ENCODE measurements at regions not wholly inside any gene's neighbourhood (a gene's known extent, or its start where the extent isn't known, plus 50 kb on each side); places are given as distances from the start of the nearest gene placed in this dataset.

GRCh38 chr12:127660961-127661360 lies 606.0 kb upstream of the TMEM132C start:
- no peak for DNase-seq (ENCODE audit: low spot score)
- POLR2A ChIA-PET (ENCODE audit: low non-redundant PET): no interaction called here
- TF ChIP-seq CTCF (conservative IDR thresholded peaks at IDR 0.05; ENCODE audit: low read depth): no peak
- CTCF ChIA-PET: interaction anchor here (1.6 kb wide), 1 partner anchor 17 kb away, joined by 6 read pairs; no protein-coding TSS in a partner anchor
- no peak overlapping the region for H3K27ac ChIP-seq

- H3K27ac ChIP-seq: no peak overlapping the region
- ChIA-PET POLR2A (ENCODE audit: low non-redundant PET) (no interaction called here), CTCF (interaction anchor here (0.7 kb wide), 1 partner anchor 293 kb away, joined by 3 read pairs; no protein-coding TSS in a partner anchor)
- DNase-seq (ENCODE audit: low spot score): no peak
- TF ChIP-seq CTCF (conservative IDR thresholded peaks at IDR 0.05; ENCODE audit: low read depth): no peak
Observed at GRCh38 chr12:127663716-127664115, 603.3 kb upstream of the TMEM132C start.

- POLR2A ChIA-PET (ENCODE audit: low non-redundant PET): no interaction called here
- H3K27ac ChIP-seq: no peak overlapping the region
- no peak for DNase-seq (ENCODE audit: low spot score)
- CTCF ChIA-PET: interaction anchor here (1.9 kb wide), 1 partner anchor 13 kb away, joined by 7 read pairs; no protein-coding TSS in a partner anchor
- no peak for TF ChIP-seq CTCF (conservative IDR thresholded peaks at IDR 0.05; ENCODE audit: low read depth)
Observed at GRCh38 chr12:127664901-127665300, 602.1 kb upstream of the TMEM132C start.

GRCh38 chr12:127667131-127667685 lies 599.8 kb upstream of the TMEM132C start:
- ChIA-PET POLR2A (ENCODE audit: low non-redundant PET) (no interaction called here), CTCF (interaction anchor here (0.7 to 1.0 kb wide), 2 partner anchors 10 to 1611 kb away, joined by 3 read pairs; no protein-coding TSS in a partner anchor)
- no peak overlapping the region for H3K27ac ChIP-seq
- no peak for DNase-seq (ENCODE audit: low spot score)
- no peak for TF ChIP-seq CTCF (conservative IDR thresholded peaks at IDR 0.05; ENCODE audit: low read depth)

- DNase-seq (ENCODE audit: low spot score): no peak
- no peak for TF ChIP-seq CTCF (conservative IDR thresholded peaks at IDR 0.05; ENCODE audit: low read depth)
- ChIA-PET CTCF (no interaction called here), POLR2A (ENCODE audit: low non-redundant PET) (no interaction called here)
- no peak overlapping the region for H3K27ac ChIP-seq
Observed at GRCh38 chr12:127670294-127670693, 596.7 kb upstream of the TMEM132C start.

GRCh38 chr12:127670796-127671195 lies 596.2 kb upstream of the TMEM132C start:
- TF ChIP-seq CTCF (conservative IDR thresholded peaks at IDR 0.05; ENCODE audit: low read depth): no peak
- no peak for DNase-seq (ENCODE audit: low spot score)
- no peak overlapping the region for H3K27ac ChIP-seq
- ChIA-PET POLR2A (ENCODE audit: low non-redundant PET) (no interaction called here), CTCF (no interaction called here)

Data from RWPE1 (cell line).